Smooth muscle cell (in vitro differentiated cells): ENCODE measurements at regions not wholly inside any gene's neighbourhood (a gene's known extent, or its start where the extent isn't known, plus 50 kb on each side); places are given as distances from the start of the nearest gene placed in this dataset.

Source experiments
- DNase-seq: peaks from one replicate; lab custom pipeline; 2025; ENCODE audit not compliant: unreplicated experiment; lab: John Stamatoyannopoulos, UW
- H2AFZ ChIP-seq: fragments of 200-600 bp; sonication (generic); 2 replicates; pipeline ENCODE4 v1.6.0; 2016; ENCODE audit warnings: antibody characterized with exemption, low read depth, mild to moderate bottlenecking
- H3F3A ChIP-seq: fragments of 200-600 bp; sonication (generic); 2 replicates; pipeline ENCODE4 v1.6.0; 2017; ENCODE audit warnings: antibody characterized with exemption, low read depth
- H3K27ac ChIP-seq: fragments of 200-600 bp; sonication (generic); 2 replicates; pipeline ENCODE4 v1.5.1; 2016; ENCODE audit warnings: low read depth, mild to moderate bottlenecking
- H3K27me3 ChIP-seq: fragments of 200-600 bp; sonication (generic); 2 replicates; pipeline ENCODE4 v1.6.1; 2016; ENCODE audit warnings: low read depth, mild to moderate bottlenecking
- H3K36me3 ChIP-seq: fragments of 200-600 bp; sonication (generic); 2 replicates; pipeline ENCODE4 v1.5.1; 2016; ENCODE audit warnings: low read depth
- H3K4me1 ChIP-seq: fragments of 200-600 bp; sonication (generic); 2 replicates; pipeline ENCODE4 v1.5.1; 2016; ENCODE audit warnings: low read depth
- H3K4me2 ChIP-seq: fragments of 200-600 bp; sonication (generic); 2 replicates; pipeline ENCODE4 v1.6.0; 2016; ENCODE audit warnings: mild to moderate bottlenecking
- H3K4me3 ChIP-seq: fragments of 200-600 bp; sonication (generic); 2 replicates; pipeline ENCODE4 v1.5.1; 2016; ENCODE audit warnings: mild to moderate bottlenecking
- H3K79me2 ChIP-seq: fragments of 200-600 bp; sonication (generic); 2 replicates; pipeline ENCODE4 v1.6.0; 2016; ENCODE audit warnings: low read depth, mild to moderate bottlenecking
- H3K9ac ChIP-seq: fragments of 200-600 bp; sonication (generic); 2 replicates; pipeline ENCODE4 v1.6.0; 2016; ENCODE audit warnings: low read depth
- H3K9me3 ChIP-seq: fragments of 200-600 bp; sonication (generic); replicated peaks from 2 replicates; pipeline ENCODE4 v1.5.1; 2016; ENCODE audit warnings: low read depth
- H4K20me1 ChIP-seq: fragments of 200-600 bp; sonication (generic); 2 replicates; pipeline ENCODE4 v1.6.0; 2016; ENCODE audit warnings: low read depth
- WGBS: methylation state at CpG from one replicate; pipeline ENCODE4 v1.1.7; 2016; ENCODE audit warnings: low lambda C conversion rate; 5-methylcytosine and 5-hydroxymethylcytosine counted together
- TF ChIP-seq, protein P1 (sequence below): fragments of 200-600 bp; sonication (generic); IDR thresholded peaks from 2 replicates; pipeline ENCODE4 v1.5.1; 2017; ENCODE audit warnings: borderline replicate concordance, mild to moderate bottlenecking, antibody characterized with exemption; ENCODE audit not compliant: insufficient read depth, poor library complexity, severe bottlenecking

DNA sequence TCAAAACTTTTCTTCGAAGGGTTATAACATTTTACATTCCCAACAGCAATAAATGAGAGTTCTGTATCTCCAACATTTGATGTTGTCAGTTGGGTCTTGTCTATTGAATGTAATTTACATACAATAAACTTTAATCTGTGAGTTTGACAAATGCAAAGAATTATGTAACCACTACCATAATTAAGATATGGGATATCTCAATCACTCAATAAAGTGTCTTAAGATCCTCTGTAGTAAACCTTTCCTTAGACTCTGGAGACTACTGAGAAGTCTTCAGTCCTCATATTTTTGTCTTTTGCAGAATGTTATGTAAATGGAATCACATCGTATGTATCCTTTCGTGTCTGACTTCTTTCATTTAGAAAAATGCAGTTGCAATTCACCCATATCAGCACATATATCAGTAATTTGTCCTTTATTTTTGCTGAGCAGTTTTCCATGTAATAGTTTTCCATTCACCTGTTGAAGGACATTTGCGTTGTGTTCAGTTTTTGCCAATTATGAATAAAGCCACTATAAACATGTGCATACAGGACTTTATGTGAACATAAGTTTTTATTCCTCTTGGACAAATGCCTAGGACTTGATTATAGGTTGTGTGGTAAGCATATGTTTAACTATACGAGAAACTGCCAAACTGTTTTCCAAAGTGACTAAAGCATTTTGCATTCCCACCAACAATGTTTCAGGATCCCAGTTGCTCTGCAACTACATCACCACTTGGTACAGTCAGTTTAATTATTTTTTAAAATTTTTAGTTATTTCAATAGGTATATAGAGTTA is 784.6 kb upstream of the ZNF608 start:
- no peak for DNase-seq
- H3K4me1 ChIP-seq = no peaks in the 10 kb centered on the region
- H3K9ac ChIP-seq = no peak overlapping the region
- H3K27ac ChIP-seq = no peak overlapping the region
- no peak overlapping the region for H3K4me2 ChIP-seq
- no peak overlapping the region for H3K4me3 ChIP-seq
- no peaks in the 10 kb centered on the region for H3K79me2 ChIP-seq
- H4K20me1 ChIP-seq = no peaks in the 10 kb centered on the region
- no peaks in the 10 kb centered on the region for H3K9me3 ChIP-seq
- no peaks in the 10 kb centered on the region for H3K27me3 ChIP-seq
- no peaks in the 10 kb centered on the region for H3K36me3 ChIP-seq
- H2AFZ ChIP-seq = no peak overlapping the region
- WGBS = 85% methylated on average over 5 of the region's 5 CpGs
- H3F3A ChIP-seq = no peaks in the 10 kb centered on the region
- TF ChIP-seq, protein P1, sequence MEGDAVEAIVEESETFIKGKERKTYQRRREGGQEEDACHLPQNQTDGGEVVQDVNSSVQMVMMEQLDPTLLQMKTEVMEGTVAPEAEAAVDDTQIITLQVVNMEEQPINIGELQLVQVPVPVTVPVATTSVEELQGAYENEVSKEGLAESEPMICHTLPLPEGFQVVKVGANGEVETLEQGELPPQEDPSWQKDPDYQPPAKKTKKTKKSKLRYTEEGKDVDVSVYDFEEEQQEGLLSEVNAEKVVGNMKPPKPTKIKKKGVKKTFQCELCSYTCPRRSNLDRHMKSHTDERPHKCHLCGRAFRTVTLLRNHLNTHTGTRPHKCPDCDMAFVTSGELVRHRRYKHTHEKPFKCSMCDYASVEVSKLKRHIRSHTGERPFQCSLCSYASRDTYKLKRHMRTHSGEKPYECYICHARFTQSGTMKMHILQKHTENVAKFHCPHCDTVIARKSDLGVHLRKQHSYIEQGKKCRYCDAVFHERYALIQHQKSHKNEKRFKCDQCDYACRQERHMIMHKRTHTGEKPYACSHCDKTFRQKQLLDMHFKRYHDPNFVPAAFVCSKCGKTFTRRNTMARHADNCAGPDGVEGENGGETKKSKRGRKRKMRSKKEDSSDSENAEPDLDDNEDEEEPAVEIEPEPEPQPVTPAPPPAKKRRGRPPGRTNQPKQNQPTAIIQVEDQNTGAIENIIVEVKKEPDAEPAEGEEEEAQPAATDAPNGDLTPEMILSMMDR = no peak

DNA sequence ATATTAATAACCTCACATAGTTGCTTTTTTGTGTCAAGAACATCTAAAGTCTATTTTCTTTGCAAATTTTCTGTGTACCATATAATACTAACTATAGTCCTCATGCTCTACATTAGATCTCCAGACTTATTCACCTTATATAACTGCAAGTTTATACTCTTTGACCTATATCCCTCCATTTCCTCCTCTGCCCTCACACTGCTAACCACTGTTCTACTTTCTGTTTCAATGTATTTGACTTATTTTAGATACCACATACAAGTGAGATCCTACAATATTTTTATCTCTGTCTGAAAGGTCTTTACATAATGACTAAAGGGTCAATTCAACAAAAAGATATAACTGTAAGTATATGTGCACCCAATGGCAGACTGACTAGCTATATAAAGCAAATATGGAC is 789.7 kb upstream of the ZNF608 start:
- no peaks in the 10 kb centered on the region for H3K4me1 ChIP-seq
- no peaks in the 10 kb centered on the region for H3K79me2 ChIP-seq
- no peaks in the 10 kb centered on the region for H3F3A ChIP-seq
- DNase-seq = no peak
- H3K9me3 ChIP-seq = peaks cover 7% of the 10 kb centered on the region
- TF ChIP-seq, protein P1 = no peak
- H3K27ac ChIP-seq = peak overlapping the region; percentile 8
- H3K4me2 ChIP-seq = peak overlapping the region; percentile 0
- H4K20me1 ChIP-seq = no peaks in the 10 kb centered on the region
- no peak overlapping the region for H3K4me3 ChIP-seq
- H3K9ac ChIP-seq = no peak overlapping the region
- no peak overlapping the region for H2AFZ ChIP-seq
- H3K36me3 ChIP-seq = peaks cover 5% of the 10 kb centered on the region
- H3K27me3 ChIP-seq = no peaks in the 10 kb centered on the region

DNA sequence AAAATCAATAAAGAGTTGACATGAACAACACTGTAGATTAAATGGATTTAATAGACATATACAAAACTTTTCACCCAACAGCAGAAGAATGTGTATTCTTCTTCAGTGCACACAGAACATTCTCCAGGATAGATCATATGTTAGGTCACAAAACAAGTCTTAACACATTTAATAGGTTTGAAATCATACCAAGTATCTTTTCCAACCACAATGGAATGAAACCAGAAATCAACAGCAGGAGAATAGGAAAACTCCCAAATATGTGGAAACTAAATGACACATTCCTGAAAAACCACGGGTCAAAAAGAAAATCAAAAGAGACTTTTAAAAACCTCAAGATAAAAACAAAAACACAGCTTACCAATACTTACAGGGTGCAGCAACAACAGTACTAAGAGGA is 790.1 kb upstream of the ZNF608 start:
- H3K9me3 ChIP-seq = peaks cover 7% of the 10 kb centered on the region
- no peaks in the 10 kb centered on the region for H3K4me1 ChIP-seq
- TF ChIP-seq, protein P1 = no peak
- H3K79me2 ChIP-seq = no peaks in the 10 kb centered on the region
- peaks cover 5% of the 10 kb centered on the region for H3K36me3 ChIP-seq
- peak overlapping the region; percentile 0 for H3K4me2 ChIP-seq
- H2AFZ ChIP-seq = no peak overlapping the region
- peak overlapping the region; percentile 2 for H3K27ac ChIP-seq
- no peaks in the 10 kb centered on the region for H3K27me3 ChIP-seq
- no peaks in the 10 kb centered on the region for H3F3A ChIP-seq
- no peak overlapping the region for H3K9ac ChIP-seq
- DNase-seq = no peak
- no peak overlapping the region for H3K4me3 ChIP-seq
- 12% methylated on average over 1 of the region's 1 CpG for WGBS
- no peaks in the 10 kb centered on the region for H4K20me1 ChIP-seq

DNA sequence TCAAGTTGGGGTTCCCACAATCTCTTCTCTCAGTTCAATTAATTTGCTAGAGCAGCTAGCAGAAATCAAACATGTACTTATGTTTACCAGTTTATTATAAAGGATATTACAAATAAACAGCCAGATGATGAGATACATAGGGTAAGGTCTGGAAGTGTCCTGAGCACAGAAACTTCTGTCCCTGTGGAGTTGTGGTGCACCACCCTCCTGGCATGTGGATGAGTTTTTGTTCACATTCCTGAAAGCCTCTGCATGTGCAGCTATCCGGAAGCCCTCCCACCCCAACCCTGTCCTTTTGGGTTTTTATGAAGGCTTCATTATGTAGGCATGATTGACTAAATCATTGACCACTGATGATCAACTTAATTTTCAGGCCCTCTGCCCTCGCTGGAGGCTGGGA is 791.2 kb upstream of the ZNF608 start:
- no peak for DNase-seq
- peaks cover 5% of the 10 kb centered on the region for H3K36me3 ChIP-seq
- no peaks in the 10 kb centered on the region for H3K27me3 ChIP-seq
- TF ChIP-seq, protein P1 = no peak
- peaks cover 7% of the 10 kb centered on the region for H3K9me3 ChIP-seq
- 94% methylated on average over 2 of the region's 2 CpGs for WGBS
- no peak overlapping the region for H3K4me2 ChIP-seq
- no peak overlapping the region for H3K27ac ChIP-seq
- H3K4me3 ChIP-seq = no peak overlapping the region
- H3K9ac ChIP-seq = no peak overlapping the region
- H3F3A ChIP-seq = no peaks in the 10 kb centered on the region
- no peak overlapping the region for H2AFZ ChIP-seq
- no peaks in the 10 kb centered on the region for H3K79me2 ChIP-seq
- H3K4me1 ChIP-seq = no peaks in the 10 kb centered on the region
- H4K20me1 ChIP-seq = no peaks in the 10 kb centered on the region
